Fibroblast of lung (primary cell): ENCODE measurements at regions not wholly inside any gene's neighbourhood (a gene's known extent, or its start where the extent isn't known, plus 50 kb on each side); places are given as distances from the start of the nearest gene placed in this dataset.

Experiments used
- DNase-seq, 2 donors: peaks; one replicate each; pipeline versions ENCODE4 v3.0.0 to v3.0.0-alpha.2; 2010; ENCODE audit warnings: low read depth in 2 of 2
- H2AFZ ChIP-seq: 2 replicates; pipeline ENCODE4 v1.5.1; 2012; ENCODE audit warnings: low read length, control low read depth, inconsistent platforms
- H3K27ac ChIP-seq: 2 replicates; pipeline ENCODE4 v1.5.1; 2011; ENCODE audit warnings: low read length, control low read depth; ENCODE audit not compliant: insufficient read depth
- H3K27me3 ChIP-seq: 2 replicates; pipeline ENCODE4 v1.5.1; 2011; ENCODE audit warnings: mild to moderate bottlenecking, low read length; ENCODE audit not compliant: control insufficient read depth, insufficient read depth
- H3K36me3 ChIP-seq: 2 replicates; pipeline ENCODE4 v1.5.1; 2011; ENCODE audit warnings: low read length; ENCODE audit not compliant: control insufficient read depth, insufficient read depth
- H3K4me1 ChIP-seq: 2 replicates; pipeline ENCODE4 v1.5.1; 2011; ENCODE audit warnings: low read length; ENCODE audit not compliant: control insufficient read depth, insufficient read depth; ENCODE audit errors: extremely low read depth
- H3K4me2 ChIP-seq: 2 replicates; pipeline ENCODE4 v1.5.1; 2011; ENCODE audit warnings: low read length, control low read depth; ENCODE audit not compliant: insufficient read depth; ENCODE audit errors: extremely low read depth
- H3K4me3 ChIP-seq, 4 experiments: fragments of 200-600 bp in 1 of 4; sonication (generic) in 1 of 4; replicated peaks in 1 of 4; 2 replicates each; pipeline ENCODE4 v1.5.1; 2011 to 2016; ENCODE audit warnings: low read length in 4 of 4, low read depth in 3 of 4, mild to moderate bottlenecking in 3 of 4, control low read depth in 2 of 4, inconsistent platforms in 1 of 4, mixed read lengths in 1 of 4; ENCODE audit not compliant: insufficient read depth in 1 of 4; ENCODE audit errors: control extremely low read depth in 1 of 4
- H3K79me2 ChIP-seq: 2 replicates; pipeline ENCODE4 v1.5.1; 2012; ENCODE audit warnings: mild to moderate bottlenecking, low read length, inconsistent platforms; ENCODE audit not compliant: control insufficient read depth, insufficient read depth
- H3K9ac ChIP-seq: 2 replicates; pipeline ENCODE4 v1.5.1; 2011; ENCODE audit warnings: mild to moderate bottlenecking, low read length, control low read depth; ENCODE audit not compliant: insufficient read depth
- H3K9me3 ChIP-seq: 2 replicates; pipeline ENCODE4 v1.5.1; 2012; ENCODE audit warnings: low read depth, low read length; ENCODE audit not compliant: control insufficient read depth, insufficient read depth
- H4K20me1 ChIP-seq: 2 replicates; pipeline ENCODE4 v1.5.1; 2011; ENCODE audit warnings: low read length; ENCODE audit not compliant: control insufficient read depth, insufficient read depth; ENCODE audit errors: extremely low read depth
- CTCF ChIP-seq, 2 donors: IDR thresholded peaks in 1 of 2; conservative IDR thresholded peaks in 1 of 2; 1 replicate in 1 of 2; 2 replicates in 1 of 2; pipeline ENCODE4 v1.5.1; 2011 to 2012; ENCODE audit warnings: low read length in 2 of 2, control low read depth in 1 of 2, inconsistent platforms in 1 of 2, low read depth in 1 of 2, mild to moderate bottlenecking in 1 of 2
- EZH2 ChIP-seq: IDR thresholded peaks from 2 replicates; pipeline ENCODE4 v1.5.1; 2012; ENCODE audit warnings: low read length, control low read depth, mild to moderate bottlenecking; ENCODE audit errors: missing control alignments

GRCh38 chr3:14042680-14043079 lies 82.0 kb downstream of the CHCHD4 start:
- H3K27me3 ChIP-seq: no peaks in the 10 kb centered on the region
- TF ChIP-seq EZH2: no peak
- TF ChIP-seq CTCF (conservative IDR thresholded peaks at IDR 0.05 in 1 of 2, IDR thresholded peaks at IDR 0.05 in 1 of 2; ENCODE audit: low read depth in 1 of 2, low read length in 2 of 2): no peak
- no peaks in the 10 kb centered on the region for H3K79me2 ChIP-seq
- H2AFZ ChIP-seq: no peak overlapping the region
- DNase-seq: peak; percentile 8 to 43
- no peaks in the 10 kb centered on the region for H3K4me1 ChIP-seq
- H3K27ac ChIP-seq: no peak overlapping the region
- H3K36me3 ChIP-seq: no peaks in the 10 kb centered on the region
- H3K4me2 ChIP-seq: no peak overlapping the region
- H3K9me3 ChIP-seq: no peaks in the 10 kb centered on the region
- no peak overlapping the region for H3K9ac ChIP-seq
- H3K4me3 ChIP-seq: no peak overlapping the region
- H4K20me1 ChIP-seq: no peaks in the 10 kb centered on the region

- no peak overlapping the region for H3K9ac ChIP-seq
- H4K20me1 ChIP-seq: no peaks in the 10 kb centered on the region
- H3K4me2 ChIP-seq: no peak overlapping the region
- no peaks in the 10 kb centered on the region for H3K27me3 ChIP-seq
- no peak for TF ChIP-seq CTCF (conservative IDR thresholded peaks at IDR 0.05 in 1 of 2, IDR thresholded peaks at IDR 0.05 in 1 of 2; ENCODE audit: low read depth in 1 of 2, low read length in 2 of 2)
- TF ChIP-seq EZH2: no peak
- no peak overlapping the region for H2AFZ ChIP-seq
- H3K79me2 ChIP-seq: no peaks in the 10 kb centered on the region
- H3K9me3 ChIP-seq: no peaks in the 10 kb centered on the region
- H3K27ac ChIP-seq: no peak overlapping the region
- no peaks in the 10 kb centered on the region for H3K4me1 ChIP-seq
- H3K4me3 ChIP-seq: no peak overlapping the region
- H3K36me3 ChIP-seq: no peaks in the 10 kb centered on the region
- no peak for DNase-seq
Observed at GRCh38 chr3:14039149-14039548, 85.5 kb downstream of the CHCHD4 start.

GRCh38 chr3:14037211-14037610 lies 87.5 kb downstream of the CHCHD4 start:
- H3K27ac ChIP-seq: no peak overlapping the region
- no peaks in the 10 kb centered on the region for H3K4me1 ChIP-seq
- H3K4me2 ChIP-seq: no peak overlapping the region
- H4K20me1 ChIP-seq: no peaks in the 10 kb centered on the region
- H3K9me3 ChIP-seq: no peaks in the 10 kb centered on the region
- TF ChIP-seq CTCF (conservative IDR thresholded peaks at IDR 0.05 in 1 of 2, IDR thresholded peaks at IDR 0.05 in 1 of 2; ENCODE audit: low read depth in 1 of 2, low read length in 2 of 2) (no peak), EZH2 (no peak)
- H3K9ac ChIP-seq: no peak overlapping the region
- H3K79me2 ChIP-seq: no peaks in the 10 kb centered on the region
- no peaks in the 10 kb centered on the region for H3K36me3 ChIP-seq
- no peaks in the 10 kb centered on the region for H3K27me3 ChIP-seq
- no peak overlapping the region for H2AFZ ChIP-seq
- DNase-seq: no peak
- H3K4me3 ChIP-seq: no peak overlapping the region
